ENCODE measurements at regions not wholly inside any gene's neighbourhood (a gene's known extent, or its start where the extent isn't known, plus 50 kb on each side); places are given as distances from the start of the nearest gene placed in this dataset.

DNA sequence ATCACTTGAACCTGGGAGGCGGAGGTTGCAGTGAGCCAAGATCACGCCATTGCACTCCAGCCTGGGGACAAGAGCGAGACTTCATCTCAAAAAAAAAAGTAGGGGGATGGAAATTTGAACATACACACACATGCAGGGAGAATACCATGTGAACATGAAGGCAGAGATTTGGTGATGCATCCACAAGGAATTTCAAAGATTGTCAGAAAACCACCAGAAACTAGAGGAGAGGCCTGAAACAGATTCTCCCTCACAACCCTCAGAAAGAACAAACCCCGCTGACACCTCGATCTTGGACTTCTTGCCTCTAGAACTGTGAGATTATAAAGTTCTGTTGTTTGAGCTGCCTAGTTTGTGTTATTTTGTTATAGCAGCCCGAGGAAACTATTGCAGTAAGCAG lies 125.5 kb downstream of the GPX5 start:
- DNase-seq (ENCODE audit: low read depth in 1 of 2, low spot score in 1 of 2) (no peak), ATAC-seq (no peak), FAIRE-seq (no peak)
- POLR2A ChIA-PET = no interaction called here
- H3K27ac ChIP-seq = no peak overlapping the region
- no peak overlapping the region for H3K4me3 ChIP-seq
- no peak overlapping the region for H3K4me2 ChIP-seq
- peaks cover 4% of the 10 kb centered on the region; the same call in 1 of the 3 replicates for H3K4me1 ChIP-seq
- no peaks in the 10 kb centered on the region for H3K9me3 ChIP-seq
- 88% methylated on average over 6 of the region's 6 CpGs for WGBS (ENCODE audit: missing lambda C conversion rate)
- TF ChIP-seq ESRRA (IDR thresholded peaks at IDR 0.05; ENCODE audit: borderline replicate concordance, low read length) = no peak
- TF ChIP-seq, protein P1, sequence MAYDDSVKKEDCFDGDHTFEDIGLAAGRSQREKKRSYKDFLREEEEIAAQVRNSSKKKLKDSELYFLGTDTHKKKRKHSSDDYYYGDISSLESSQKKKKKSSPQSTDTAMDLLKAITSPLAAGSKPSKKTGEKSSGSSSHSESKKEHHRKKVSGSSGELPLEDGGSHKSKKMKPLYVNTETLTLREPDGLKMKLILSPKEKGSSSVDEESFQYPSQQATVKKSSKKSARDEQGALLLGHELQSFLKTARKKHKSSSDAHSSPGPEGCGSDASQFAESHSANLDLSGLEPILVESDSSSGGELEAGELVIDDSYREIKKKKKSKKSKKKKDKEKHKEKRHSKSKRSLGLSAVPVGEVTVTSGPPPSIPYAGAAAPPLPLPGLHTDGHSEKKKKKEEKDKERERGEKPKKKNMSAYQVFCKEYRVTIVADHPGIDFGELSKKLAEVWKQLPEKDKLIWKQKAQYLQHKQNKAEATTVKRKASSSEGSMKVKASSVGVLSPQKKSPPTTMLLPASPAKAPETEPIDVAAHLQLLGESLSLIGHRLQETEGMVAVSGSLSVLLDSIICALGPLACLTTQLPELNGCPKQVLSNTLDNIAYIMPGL (CRISPR knock-in tag; IDR thresholded peaks at IDR 0.05; ENCODE audit: borderline replicate concordance) = no peak
- no peak for TF ChIP-seq RAD21 (conservative IDR thresholded peaks at IDR 0.05 in 1 of 2, IDR thresholded peaks at IDR 0.05 in 1 of 2)
- no peak for TF ChIP-seq JUNB (IDR thresholded peaks at IDR 0.05)
- no peak for TF ChIP-seq NFE2L2 (conservative IDR thresholded peaks at IDR 0.05; ENCODE audit: low read length)
- TF ChIP-seq, protein P2, sequence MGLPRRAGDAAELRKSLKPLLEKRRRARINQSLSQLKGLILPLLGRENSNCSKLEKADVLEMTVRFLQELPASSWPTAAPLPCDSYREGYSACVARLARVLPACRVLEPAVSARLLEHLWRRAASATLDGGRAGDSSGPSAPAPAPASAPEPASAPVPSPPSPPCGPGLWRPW (IDR thresholded peaks at IDR 0.05) = no peak
- no peak for TF ChIP-seq KDM1A (IDR thresholded peaks at IDR 0.05; ENCODE audit: low read depth)
- TF ChIP-seq EP300 (IDR thresholded peaks at IDR 0.05) = no peak
- no peak for TF ChIP-seq HOXB5 (CRISPR knock-in tag; IDR thresholded peaks at IDR 0.05)
- CTCF ChIA-PET = interaction anchor here (1.6 kb wide), 1 partner anchor 34 kb away, joined by 3 read pairs; no protein-coding TSS in a partner anchor

DNA sequence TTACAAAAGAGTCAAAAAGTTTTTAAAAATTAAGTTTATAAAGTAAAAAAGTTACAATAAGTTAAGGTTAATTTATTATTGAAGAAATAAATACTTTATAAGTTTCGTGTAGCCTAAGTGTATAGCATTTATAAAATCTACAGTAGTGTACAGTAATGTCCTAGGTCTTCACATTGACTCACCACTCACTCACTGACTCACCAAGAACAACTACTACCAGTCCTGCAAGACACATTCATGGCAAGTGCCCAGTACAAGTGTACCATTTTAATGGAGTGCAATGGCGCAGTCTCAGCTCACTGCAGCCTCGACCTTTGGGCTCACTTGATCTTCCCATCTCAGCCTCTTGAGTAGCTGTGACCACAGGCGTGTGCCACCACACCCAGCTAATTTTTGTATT lies 128.2 kb downstream of the GPX5 start:
- Histone ChIP-seq H3K4me2 (no peak overlapping the region), H3K4me3 (no peak overlapping the region), H3K27ac (no peak overlapping the region), H3K4me1 (peaks cover 4% of the 10 kb centered on the region; the same call in 1 of the 3 replicates), H3K9me3 (no peaks in the 10 kb centered on the region)
- WGBS (ENCODE audit: missing lambda C conversion rate) = 70% methylated on average over 4 of the region's 4 CpGs
- CTCF ChIA-PET = interaction anchor here (0.9 to 1.6 kb wide), 2 partner anchors 30 to 31 kb away, joined by 3 to 6 read pairs; no protein-coding TSS in a partner anchor
- DNase-seq (ENCODE audit: low read depth in 1 of 2, low spot score in 1 of 2) (no peak), FAIRE-seq (no peak), ATAC-seq (no peak)
- TF ChIP-seq POLR2A (IDR thresholded peaks at IDR 0.05; ENCODE audit: low read length) = no peak
- TF ChIP-seq FOXS1 (CRISPR knock-in tag; IDR thresholded peaks at IDR 0.05) = no peak
- TF ChIP-seq HOXB13 (CRISPR knock-in tag; IDR thresholded peaks at IDR 0.05; ENCODE audit: low read depth) = no peak
- TF ChIP-seq KDM5A (IDR thresholded peaks at IDR 0.05) = no peak
- no peak for TF ChIP-seq SREBF2 (IDR thresholded peaks at IDR 0.05)
- TF ChIP-seq JUN (IDR thresholded peaks at IDR 0.05) = no peak
- no peak for TF ChIP-seq POLR2AphosphoS2 (conservative IDR thresholded peaks at IDR 0.05; ENCODE audit: low read length)
- TF ChIP-seq HDAC2 (IDR thresholded peaks at IDR 0.05) = no peak
- TF ChIP-seq SMC3 (IDR thresholded peaks at IDR 0.05) = no peak
- TF ChIP-seq, protein P3, sequence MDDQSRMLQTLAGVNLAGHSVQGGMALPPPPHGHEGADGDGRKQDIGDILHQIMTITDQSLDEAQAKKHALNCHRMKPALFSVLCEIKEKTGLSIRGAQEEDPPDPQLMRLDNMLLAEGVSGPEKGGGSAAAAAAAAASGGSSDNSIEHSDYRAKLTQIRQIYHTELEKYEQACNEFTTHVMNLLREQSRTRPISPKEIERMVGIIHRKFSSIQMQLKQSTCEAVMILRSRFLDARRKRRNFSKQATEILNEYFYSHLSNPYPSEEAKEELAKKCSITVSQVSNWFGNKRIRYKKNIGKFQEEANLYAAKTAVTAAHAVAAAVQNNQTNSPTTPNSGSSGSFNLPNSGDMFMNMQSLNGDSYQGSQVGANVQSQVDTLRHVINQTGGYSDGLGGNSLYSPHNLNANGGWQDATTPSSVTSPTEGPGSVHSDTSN (IDR thresholded peaks at IDR 0.05) = no peak
- TF ChIP-seq RFX5 (IDR thresholded peaks at IDR 0.05) = no peak
- no peak for TF ChIP-seq CEBPB (IDR thresholded peaks at IDR 0.05)
- TF ChIP-seq, protein P2 (IDR thresholded peaks at IDR 0.05) = no peak
- POLR2A ChIA-PET = no interaction called here

DNA sequence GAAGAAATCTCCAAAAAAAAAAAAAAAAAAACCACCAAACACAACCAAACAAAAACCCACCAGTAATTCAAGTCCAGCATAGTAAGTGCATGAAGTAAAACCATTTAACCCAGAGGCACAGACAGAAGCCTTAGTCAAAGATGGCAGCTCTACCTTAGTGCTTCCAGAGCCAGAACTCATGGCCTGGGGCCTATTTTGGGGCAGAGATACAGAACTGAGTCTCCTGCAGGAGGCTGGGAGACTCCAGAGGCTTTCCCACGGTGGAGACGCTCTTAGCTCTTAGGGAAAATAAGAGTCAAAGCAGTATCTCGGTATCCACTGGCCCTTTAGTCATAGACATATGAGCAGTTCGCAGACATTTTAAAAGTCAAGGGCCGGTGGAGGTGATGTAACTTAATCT lies 129.5 kb downstream of the GPX5 start:
- TF ChIP-seq EHF (CRISPR knock-in tag; IDR thresholded peaks at IDR 0.05) = no peak
- no peaks in the 10 kb centered on the region for H3K4me1 ChIP-seq
- H3K4me2 ChIP-seq = no peak overlapping the region
- POLR2A ChIA-PET = no interaction called here
- CTCF ChIA-PET = interaction anchor here (1.4 kb wide), 1 partner anchor 15 kb away, joined by 3 read pairs; no protein-coding TSS in a partner anchor
- no peak overlapping the region for H3K27ac ChIP-seq
- H3K4me3 ChIP-seq = no peak overlapping the region
- WGBS (ENCODE audit: missing lambda C conversion rate) = 82% methylated on average over 5 of the region's 5 CpGs
- DNase-seq (ENCODE audit: low read depth in 1 of 2, low spot score in 1 of 2) (no peak), ATAC-seq (no peak), FAIRE-seq (no peak)
- H3K9me3 ChIP-seq = no peaks in the 10 kb centered on the region

Measured in A549 (cell line).